ENCODE measurements at regions not wholly inside any gene's neighbourhood (a gene's known extent, or its start where the extent isn't known, plus 50 kb on each side); places are given as distances from the start of the nearest gene placed in this dataset.
A peak's percentile ranks its signal among the peaks of the same experiment; 100 is the strongest.
"Not testable (repeated sequence)": the region's sequence is repeated elsewhere in the genome, so short reads cannot be mapped to it uniquely, and the experiment has no call there.

GRCh38 chr5:17127743-17128231 lies 89.6 kb upstream of the BASP1 start:
- TF ChIP-seq, protein P1, sequence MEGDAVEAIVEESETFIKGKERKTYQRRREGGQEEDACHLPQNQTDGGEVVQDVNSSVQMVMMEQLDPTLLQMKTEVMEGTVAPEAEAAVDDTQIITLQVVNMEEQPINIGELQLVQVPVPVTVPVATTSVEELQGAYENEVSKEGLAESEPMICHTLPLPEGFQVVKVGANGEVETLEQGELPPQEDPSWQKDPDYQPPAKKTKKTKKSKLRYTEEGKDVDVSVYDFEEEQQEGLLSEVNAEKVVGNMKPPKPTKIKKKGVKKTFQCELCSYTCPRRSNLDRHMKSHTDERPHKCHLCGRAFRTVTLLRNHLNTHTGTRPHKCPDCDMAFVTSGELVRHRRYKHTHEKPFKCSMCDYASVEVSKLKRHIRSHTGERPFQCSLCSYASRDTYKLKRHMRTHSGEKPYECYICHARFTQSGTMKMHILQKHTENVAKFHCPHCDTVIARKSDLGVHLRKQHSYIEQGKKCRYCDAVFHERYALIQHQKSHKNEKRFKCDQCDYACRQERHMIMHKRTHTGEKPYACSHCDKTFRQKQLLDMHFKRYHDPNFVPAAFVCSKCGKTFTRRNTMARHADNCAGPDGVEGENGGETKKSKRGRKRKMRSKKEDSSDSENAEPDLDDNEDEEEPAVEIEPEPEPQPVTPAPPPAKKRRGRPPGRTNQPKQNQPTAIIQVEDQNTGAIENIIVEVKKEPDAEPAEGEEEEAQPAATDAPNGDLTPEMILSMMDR (IDR thresholded peaks at IDR 0.05; ENCODE audit: insufficient read depth, low read depth, low read length, missing control alignments) = no peak
- H3K4me3 ChIP-seq (ENCODE audit: low read length) = no peak overlapping the region
- DNase-seq (ENCODE audit: low read depth) = peak; percentile 89

DNA sequence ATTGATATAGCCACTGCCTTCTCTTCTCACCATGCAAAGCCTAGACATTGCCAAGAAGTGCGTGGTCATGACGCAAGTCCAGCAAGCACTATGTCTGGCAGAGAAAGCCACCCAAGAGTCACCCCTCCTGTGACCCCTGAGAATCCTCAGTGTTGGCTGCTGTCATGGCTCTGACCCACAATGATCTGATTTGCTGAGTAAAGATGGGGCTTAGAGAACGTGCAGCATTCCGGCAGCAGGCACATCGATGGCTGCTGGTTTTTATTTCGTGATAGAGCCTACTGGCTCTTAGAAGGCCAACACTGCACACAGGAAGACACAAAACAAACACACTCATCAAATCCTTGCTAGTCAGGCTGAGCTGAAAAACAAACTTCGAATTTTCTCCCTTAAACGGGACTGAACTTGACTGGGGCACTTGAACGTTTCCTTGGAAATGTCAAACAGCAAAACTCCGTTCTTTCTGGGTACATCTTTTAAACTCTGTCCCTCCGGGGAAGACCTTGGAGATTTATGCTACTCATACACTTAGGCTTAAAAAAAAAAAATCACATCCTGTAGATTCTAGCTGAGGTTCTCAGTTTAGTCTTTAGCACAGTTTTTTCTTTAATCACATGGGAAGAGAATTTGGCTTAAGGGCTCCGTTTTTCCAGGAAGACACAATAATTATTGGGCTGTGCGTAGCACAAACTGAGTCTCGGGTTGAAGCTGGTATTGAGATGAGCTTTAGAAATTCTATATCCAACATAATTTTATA lies 88.2 kb upstream of the BASP1 start:
- DNase-seq (ENCODE audit: low read depth) = no peak
- H3K4me3 ChIP-seq (ENCODE audit: low read length) = no peak overlapping the region
- TF ChIP-seq, protein P1 (IDR thresholded peaks at IDR 0.05; ENCODE audit: insufficient read depth, low read depth, low read length, missing control alignments) = no peak

GRCh38 chr5:17130302-17130701 lies 87.1 kb upstream of the BASP1 start:
- not testable (repeated sequence) for H3K4me3 ChIP-seq (ENCODE audit: low read length); DNase-seq (ENCODE audit: low read depth)

GRCh38 chr5:17132444-17133083 lies 84.9 kb upstream of the BASP1 start:
- TF ChIP-seq, protein P1 (IDR thresholded peaks at IDR 0.05; ENCODE audit: insufficient read depth, low read depth, low read length, missing control alignments) = peak; percentile 59
- DNase-seq (ENCODE audit: low read depth) = peak; percentile 52
- H3K4me3 ChIP-seq (ENCODE audit: low read length) = no peak overlapping the region

DNA sequence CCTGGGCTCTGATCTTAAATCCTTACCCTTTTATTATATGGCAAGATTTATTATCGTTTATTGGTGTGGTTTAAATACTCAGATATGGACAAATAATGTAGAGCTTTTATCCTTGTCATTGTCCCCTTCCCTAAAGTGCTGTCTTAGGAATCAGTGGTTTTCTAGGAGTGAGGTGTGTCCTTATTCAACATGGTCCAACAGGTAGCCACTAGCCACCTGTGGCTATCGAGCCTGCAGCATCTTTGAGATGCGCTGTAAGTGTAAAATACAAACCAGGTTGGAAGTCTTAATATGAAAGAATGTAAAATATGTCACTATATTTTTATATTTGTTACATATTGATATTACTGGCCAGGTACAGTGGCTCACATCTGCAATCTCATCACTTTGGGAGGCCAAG lies 82.4 kb upstream of the BASP1 start:
- H3K4me3 ChIP-seq (ENCODE audit: low read length) = no peak overlapping the region
- TF ChIP-seq, protein P1 (IDR thresholded peaks at IDR 0.05; ENCODE audit: insufficient read depth, low read depth, low read length, missing control alignments) = no peak
- DNase-seq (ENCODE audit: low read depth) = no peak

GRCh38 chr5:17143335-17143734 lies 74.1 kb upstream of the BASP1 start:
- DNase-seq (ENCODE audit: low read depth) = no peak
- TF ChIP-seq, protein P1 (IDR thresholded peaks at IDR 0.05; ENCODE audit: insufficient read depth, low read depth, low read length, missing control alignments) = no peak
- H3K4me3 ChIP-seq (ENCODE audit: low read length) = no peak overlapping the region

DNA sequence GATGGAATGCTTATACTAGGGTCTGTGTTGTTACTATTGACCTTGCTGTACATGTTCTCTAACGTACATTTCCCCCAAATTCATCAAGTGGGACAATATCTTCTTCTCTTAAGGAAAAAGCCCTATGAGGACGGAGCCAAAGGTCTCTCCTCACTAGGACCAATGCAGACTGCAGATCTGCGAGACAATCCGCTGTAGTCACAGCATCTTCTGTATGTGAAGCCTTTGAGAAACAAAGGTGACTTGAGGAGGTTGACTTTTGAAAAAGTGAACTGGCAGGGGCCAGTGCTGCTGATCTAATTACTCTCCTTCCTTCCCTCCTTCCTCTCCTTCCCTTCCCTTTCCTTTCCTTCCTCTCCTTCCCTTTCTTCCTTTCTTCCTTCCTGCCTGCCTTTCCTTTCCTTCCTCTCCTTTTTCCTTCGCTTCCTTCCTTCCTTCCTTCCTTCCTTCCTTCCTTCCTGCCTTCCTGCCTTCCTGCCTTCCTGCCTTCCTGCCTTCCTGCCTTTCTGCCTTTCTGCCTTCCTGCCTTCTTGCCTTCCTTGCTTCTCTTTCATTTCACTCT lies 71.1 kb upstream of the BASP1 start:
- TF ChIP-seq, protein P1 (IDR thresholded peaks at IDR 0.05; ENCODE audit: insufficient read depth, low read depth, low read length, missing control alignments) = no peak
- no peak overlapping the region for H3K4me3 ChIP-seq (ENCODE audit: low read length)
- no peak for DNase-seq (ENCODE audit: low read depth)

Data from epithelial cell of esophagus (primary cell).